Ishikawa (cell line): ENCODE measurements at regions not wholly inside any gene's neighbourhood (a gene's known extent, or its start where the extent isn't known, plus 50 kb on each side); places are given as distances from the start of the nearest gene placed in this dataset.

Experiments used
- RAD21 ChIP-seq: IDR thresholded peaks from 2 replicates; pipeline ENCODE4 v1.6.1; 2012; ENCODE audit warnings: low read depth
- REST ChIP-seq: IDR thresholded peaks from 2 replicates; pipeline ENCODE4 v1.6.1; 2012; ENCODE audit warnings: low read depth, mild to moderate bottlenecking
- TF ChIP-seq, protein P1 (sequence below): IDR thresholded peaks from 2 replicates; pipeline ENCODE4 v1.6.1; 2012
- TF ChIP-seq, protein P2 (sequence below): IDR thresholded peaks from 2 replicates; pipeline ENCODE4 v1.6.1; 2012

GRCh38 chr18:51881394-51881793, 458.6 kb upstream of the DCC start:
- TF ChIP-seq, protein P1, sequence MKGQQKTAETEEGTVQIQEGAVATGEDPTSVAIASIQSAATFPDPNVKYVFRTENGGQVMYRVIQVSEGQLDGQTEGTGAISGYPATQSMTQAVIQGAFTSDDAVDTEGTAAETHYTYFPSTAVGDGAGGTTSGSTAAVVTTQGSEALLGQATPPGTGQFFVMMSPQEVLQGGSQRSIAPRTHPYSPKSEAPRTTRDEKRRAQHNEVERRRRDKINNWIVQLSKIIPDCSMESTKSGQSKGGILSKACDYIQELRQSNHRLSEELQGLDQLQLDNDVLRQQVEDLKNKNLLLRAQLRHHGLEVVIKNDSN = no peak
- TF ChIP-seq RAD21 (no peak), REST (no peak)
- TF ChIP-seq, protein P2, sequence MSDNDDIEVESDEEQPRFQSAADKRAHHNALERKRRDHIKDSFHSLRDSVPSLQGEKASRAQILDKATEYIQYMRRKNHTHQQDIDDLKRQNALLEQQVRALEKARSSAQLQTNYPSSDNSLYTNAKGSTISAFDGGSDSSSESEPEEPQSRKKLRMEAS = no peak
